SHP77 (cell line): ENCODE measurements at regions not wholly inside any gene's neighbourhood (a gene's known extent, or its start where the extent isn't known, plus 50 kb on each side); places are given as distances from the start of the nearest gene placed in this dataset.
A peak's percentile ranks its signal among the peaks of the same experiment; 100 is the strongest.

Experiments
- DNase-seq, 2 experiments: peaks; one replicate each; lab custom pipeline; 2025; lab: John Stamatoyannopoulos, UW

- no peak for DNase-seq
Measured at GRCh38 chr3:62981962-62982361, 106.7 kb upstream of the CADPS start.

- no peak for DNase-seq
Measured at GRCh38 chr3:62982795-62983455, 107.7 kb upstream of the CADPS start.

- DNase-seq, result no peak
Measured at GRCh38 chr3:62986061-62986460, 110.8 kb upstream of the CADPS start.

- no peak for DNase-seq
Measured at GRCh38 chr3:62987721-62988120, 112.5 kb upstream of the CADPS start.

- no peak for DNase-seq
Measured at GRCh38 chr3:62990704-62991413, 115.6 kb upstream of the CADPS start.

GRCh38 chr3:62992520-62992919 lies 117.3 kb upstream of the CADPS start:
- no peak for DNase-seq

GRCh38 chr3:62995119-62995518 lies 119.9 kb upstream of the CADPS start:
- DNase-seq, result no peak

- DNase-seq, result no peak
Measured at GRCh38 chr3:62995530-62995929, 120.3 kb upstream of the CADPS start.

- DNase-seq, result no peak
Measured at GRCh38 chr3:62997369-62997768, 122.2 kb upstream of the CADPS start.

GRCh38 chr3:62999158-62999557 lies 123.9 kb upstream of the CADPS start:
- no peak for DNase-seq

- DNase-seq, result no peak
Measured at GRCh38 chr3:62999791-63000190, 124.6 kb upstream of the CADPS start.

GRCh38 chr3:63004448-63004847 lies 129.2 kb upstream of the CADPS start:
- no peak for DNase-seq

- peak; percentile 25 to 33 for DNase-seq
Measured at GRCh38 chr3:63015614-63016309, 140.5 kb upstream of the CADPS start.

- DNase-seq, result no peak
Measured at GRCh38 chr3:63022114-63022513, 146.9 kb upstream of the CADPS start.

- DNase-seq, result no peak
Measured at GRCh38 chr3:63026722-63027121, 151.5 kb upstream of the CADPS start.

- DNase-seq, result no peak
Measured at GRCh38 chr3:63029326-63029725, 154.1 kb upstream of the CADPS start.

GRCh38 chr3:63029921-63030320 lies 154.7 kb upstream of the CADPS start:
- DNase-seq, result no peak

GRCh38 chr3:63030666-63031065 lies 155.4 kb upstream of the CADPS start:
- DNase-seq, result no peak

GRCh38 chr3:63032881-63033280 lies 157.7 kb upstream of the CADPS start:
- no peak for DNase-seq

GRCh38 chr3:63034101-63034500 lies 158.9 kb upstream of the CADPS start:
- no peak for DNase-seq

GRCh38 chr3:63037116-63037515 lies 161.9 kb upstream of the CADPS start:
- no peak for DNase-seq

GRCh38 chr3:63042833-63043232 lies 167.6 kb upstream of the CADPS start:
- no peak for DNase-seq

- no peak for DNase-seq
Measured at GRCh38 chr3:63043631-63044030, 168.4 kb upstream of the CADPS start.
